K562 (cell line): ENCODE measurements at regions not wholly inside any gene's neighbourhood (a gene's known extent, or its start where the extent isn't known, plus 50 kb on each side); places are given as distances from the start of the nearest gene placed in this dataset.
A peak's percentile ranks its signal among the peaks of the same experiment; 100 is the strongest.

ENCODE experiments used
- ATAC-seq: fragments of 200-7000 bp; cut with Tn5 transposase; 3 replicates; pipeline ENCODE4 v1.9.1; 2020; ENCODE audit warnings: moderate library complexity
- BruUV-seq: library from RNA; stranded (reverse); fragments of 400-500 nt; replicated peaks from 2 replicates; lab custom pipeline; 2021; lab: Mats Ljungman, UMichigan
- CTCF ChIA-PET: fragments of 300-600 bp; formaldehyde crosslinking; extraction: SDS; loops from one replicate; lab custom pipeline; 2021; ENCODE audit warnings: low intra/inter-chr PET ratio; lab: Yijun Ruan, JAX
- POLR2A ChIA-PET: fragments of 300-600, 350-650 bp; sonication (Branson Sonifier 250); formaldehyde crosslinking; extraction: SDS; loops from one replicate; lab custom pipeline; 2021; ENCODE audit warnings: antibody characterized with exemption, inconsistent platforms; lab: Yijun Ruan, JAX
- DNase-seq, 4 experiments: peaks; one replicate each; pipeline versions ENCODE4 v3.0.0 to v3.0.0-alpha.2; 2011 to 2018; ENCODE audit warnings: low spot score in 3 of 4, mixed read lengths in 3 of 4; ENCODE audit errors: extremely low read depth in 1 of 4
- FAIRE-seq: peaks from 2 replicates; lab custom pipeline; 2011; peaks lifted over from hg19 to GRCh38; lab: Jason Lieb, UNC
- H2AFZ ChIP-seq: 2 replicates; pipeline ENCODE4 v1.6.0; 2011; ENCODE audit warnings: low read depth, low read length, control low read depth, inconsistent platforms
- H3K27ac ChIP-seq: fragments of 200-600 bp; 3 replicates; pipeline ENCODE4 v1.8.0; 2011; ENCODE audit warnings: low read depth, mild to moderate bottlenecking, control low read depth, inconsistent platforms, low read length, moderate library complexity, mixed read lengths; ENCODE audit errors: extremely low read depth
- H3K27me3 ChIP-seq, 2 experiments: fragments of 300-600 bp in 1 of 2; 2 replicates in 1 of 2; 3 replicates in 1 of 2; pipeline versions ENCODE4 v1.6.0 to v1.8.0; 2011; ENCODE audit warnings: inconsistent platforms in 2 of 2, low read length in 2 of 2, mild to moderate bottlenecking in 1 of 2, mixed read lengths in 1 of 2, moderate library complexity in 1 of 2; ENCODE audit not compliant: control insufficient read depth in 2 of 2, insufficient read depth in 2 of 2
- H3K36me3 ChIP-seq: fragments of 300-600 bp; 3 replicates; pipeline ENCODE4 v1.8.0; 2011; ENCODE audit warnings: mild to moderate bottlenecking, low read length, inconsistent platforms; ENCODE audit not compliant: control insufficient read depth, insufficient read depth
- H3K4me1 ChIP-seq, 2 experiments: fragments of 200-600 bp in 1 of 2; replicated peaks in 1 of 2; 2 replicates in 1 of 2; 3 replicates in 1 of 2; pipeline versions ENCODE4 v1.5.1 to v1.8.0; 2011; ENCODE audit warnings: inconsistent platforms in 2 of 2, low read length in 2 of 2, mild to moderate bottlenecking in 1 of 2, mixed read lengths in 1 of 2, moderate library complexity in 1 of 2; ENCODE audit not compliant: control insufficient read depth in 2 of 2, insufficient read depth in 2 of 2
- H3K4me2 ChIP-seq: 2 replicates; pipeline ENCODE4 v1.6.1; 2011; ENCODE audit warnings: low read length, control low read depth, inconsistent platforms, mixed read lengths; ENCODE audit not compliant: insufficient read depth
- H3K4me3 ChIP-seq: fragments of 200-600 bp; sonication (generic), shearing (Covaris generic); 2 replicates; pipeline ENCODE4 v1.5.1; 2016; ENCODE audit warnings: control low read depth, inconsistent platforms
- H3K79me2 ChIP-seq: fragments of 200-600 bp; 3 replicates; pipeline ENCODE4 v1.8.0; 2011; ENCODE audit warnings: low read length, inconsistent platforms; ENCODE audit not compliant: control insufficient read depth, insufficient read depth
- H3K9ac ChIP-seq, 2 experiments: 2 replicates each; pipeline versions ENCODE4 v1.6.0 to v1.6.1; 2011; ENCODE audit warnings: low read depth in 2 of 2, low read length in 2 of 2, control low read depth in 1 of 2, inconsistent platforms in 1 of 2, mild to moderate bottlenecking in 1 of 2, mixed read lengths in 1 of 2; ENCODE audit not compliant: insufficient read depth in 1 of 2
- H3K9me1 ChIP-seq: one replicate; pipeline ENCODE4 v1.6.0; 2011; ENCODE audit warnings: inconsistent platforms, mild to moderate bottlenecking, low read length, moderate library complexity; ENCODE audit not compliant: control insufficient read depth, insufficient read depth
- H3K9me3 ChIP-seq: replicated peaks from 2 replicates; pipeline ENCODE4 v1.5.1; 2011; ENCODE audit warnings: low read depth, low read length, inconsistent platforms; ENCODE audit not compliant: control insufficient read depth, insufficient read depth
- H4K20me1 ChIP-seq: replicated peaks from 2 replicates; pipeline ENCODE4 v1.6.1; 2011; ENCODE audit warnings: low read length, inconsistent platforms, mixed read lengths; ENCODE audit not compliant: control insufficient read depth, insufficient read depth
- CBFA2T3 ChIP-seq: fragments of 450-650 bp; IDR thresholded peaks from 2 replicates; pipeline ENCODE4 v1.6.1; 2017
- EGR1 ChIP-seq: fragments of 450-650 bp; conservative IDR thresholded peaks from 2 replicates; pipeline ENCODE4 v1.6.1; 2017; ENCODE audit warnings: mild to moderate bottlenecking
- FOSL1 ChIP-seq: fragments of 200-800 bp; sonication (Bioruptor generic); conservative IDR thresholded peaks from 2 replicates; pipeline ENCODE4 v1.6.1; 2016; ENCODE audit warnings: missing genetic modification characterization, missing compliant biosample characterization
- MEF2A ChIP-seq: IDR thresholded peaks from 2 replicates; pipeline ENCODE4 v1.6.1; 2011; ENCODE audit warnings: low read depth, mild to moderate bottlenecking, low read length, moderate library complexity; ENCODE audit not compliant: control insufficient read depth
- NFIC ChIP-seq: fragments of 450-650 bp; IDR thresholded peaks from 2 replicates; pipeline ENCODE4 v1.6.1; 2017; ENCODE audit warnings: mild to moderate bottlenecking, inconsistent platforms
- NR2C2 ChIP-seq, 2 experiments: fragments of 200-800 bp in 1 of 2; sonication (Bioruptor generic) in 1 of 2; sonication (generic) in 1 of 2; formaldehyde crosslinking in 1 of 2; IDR thresholded peaks; 2 replicates each; pipeline versions ENCODE4 v1.6.1 to v1.8.0; 2016 to 2022; ENCODE audit warnings: mild to moderate bottlenecking in 1 of 2, missing compliant biosample characterization in 1 of 2, missing genetic modification characterization in 1 of 2, missing genetic modification reagents in 1 of 2
- SAP30 ChIP-seq: fragments of 200-600 bp; sonication (generic); IDR thresholded peaks from 2 replicates; pipeline ENCODE4 v1.6.1; 2012; ENCODE audit warnings: borderline replicate concordance, low read depth, mild to moderate bottlenecking, moderate library complexity, low read length, control low read depth, inconsistent platforms; ENCODE audit not compliant: insufficient read depth, poor library complexity, severe bottlenecking
- SMAD2 ChIP-seq: fragments of 150-350 bp; IDR thresholded peaks from 2 replicates; pipeline ENCODE4 v1.6.1; 2014; ENCODE audit warnings: low read depth, mild to moderate bottlenecking, low read length
- WGBS: fragments of 100-300 bp; shearing (Covaris generic); methylation state at CpG from one replicate; pipeline ENCODE4 v1.1.6; 2016; ENCODE audit warnings: low coverage, mixed read lengths; ENCODE audit not compliant: insufficient coverage; ENCODE audit errors: missing lambda C conversion rate; 5-methylcytosine and 5-hydroxymethylcytosine counted together
- in situ Hi-C: fragments of 300-500 bp; cut with MboI; formaldehyde crosslinking; loops from 4 replicates; pipeline ENCODE4 v1.15.0; 2018; ENCODE audit warnings: inconsistent platforms, mixed read lengths
- intact Hi-C: fragments of 100-400 bp; cut with micrococcal nuclease; formaldehyde crosslinking; loops from 2 replicates; pipeline ENCODE4 v1.14.2; 2022
- TF ChIP-seq, protein P1 (sequence below): sonication (generic); IDR thresholded peaks from 2 replicates; pipeline ENCODE4 v1.6.1; 2016

DNA sequence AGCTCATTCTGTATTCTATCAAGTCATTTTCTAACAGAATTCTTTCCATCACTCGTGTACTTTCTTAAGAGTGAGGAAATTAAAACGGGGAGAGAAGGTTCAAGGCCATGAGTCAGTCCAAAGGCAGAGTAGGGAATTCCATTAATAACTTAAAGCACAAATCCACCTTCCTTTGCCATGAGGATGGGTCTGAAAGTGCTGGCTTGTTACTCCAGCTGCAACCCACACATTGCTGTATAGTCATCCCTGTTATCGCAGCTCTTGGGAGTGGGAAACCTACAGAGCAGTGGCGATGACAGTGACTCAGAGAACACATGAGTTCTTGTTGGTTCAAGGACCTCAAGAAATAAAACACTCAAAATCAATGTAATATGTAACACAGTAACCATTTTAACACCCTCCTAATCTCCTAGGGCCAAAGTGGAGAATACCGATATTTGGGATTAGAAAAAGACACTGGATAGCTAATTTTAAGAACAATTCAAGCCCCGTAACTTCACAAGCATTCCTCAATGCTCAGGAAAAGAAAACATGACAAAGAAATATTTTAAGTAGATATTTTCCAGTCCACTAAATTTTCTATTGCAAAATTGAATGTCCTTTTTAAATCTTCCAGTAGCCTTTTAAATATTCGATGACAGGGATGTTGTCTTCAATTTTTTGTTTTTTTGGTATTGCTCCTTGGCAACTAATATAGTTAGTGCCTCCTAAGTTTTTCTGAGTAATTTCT is 179.9 kb upstream of the THBS1 start:
- POLR2A ChIA-PET = no interaction called here
- Histone ChIP-seq H2AFZ (no peak overlapping the region), H3K4me1 (peaks cover 0 to 32% of the 10 kb centered on the region in 2 experiments; a peak in 2 of 5 replicates), H3K36me3 (no peaks in the 10 kb centered on the region), H3K9me1 (no peaks in the 10 kb centered on the region), H3K4me3 (no peak overlapping the region), H3K27ac (no peak overlapping the region), H3K27me3 (no peaks in the 10 kb centered on the region; a peak in 1 of 5 replicates), H3K9ac (no peak overlapping the region), H3K79me2 (no peaks in the 10 kb centered on the region), H3K4me2 (no peak overlapping the region), H4K20me1 (no peaks in the 10 kb centered on the region; the same call in 1 of the 2 replicates), H3K9me3 (no peaks in the 10 kb centered on the region)
- ATAC-seq = no peak
- in situ Hi-C loops (no loop called here), intact Hi-C loops (no loop called here)
- no TSS peak for BruUV-seq
- DNase-seq = peak in 1 of 4 experiments; percentile 24
- FAIRE-seq = peak; percentile 29
- CTCF ChIA-PET = no interaction called here
- WGBS = 14% methylated on average over 7 of the region's 7 CpGs
- TF ChIP-seq EGR1 (0 out of 2 replicates have a peak, but pooled peaks have one; percentile 7), NR2C2 (CRISPR knock-in tag; IDR thresholded peaks at IDR 0.05) (no peak), NR2C2 (tag; IDR thresholded peaks at IDR 0.05) (no peak), FOSL1 (tag) (peak; percentile 56; the same call in 1 of the 2 replicates)

DNA sequence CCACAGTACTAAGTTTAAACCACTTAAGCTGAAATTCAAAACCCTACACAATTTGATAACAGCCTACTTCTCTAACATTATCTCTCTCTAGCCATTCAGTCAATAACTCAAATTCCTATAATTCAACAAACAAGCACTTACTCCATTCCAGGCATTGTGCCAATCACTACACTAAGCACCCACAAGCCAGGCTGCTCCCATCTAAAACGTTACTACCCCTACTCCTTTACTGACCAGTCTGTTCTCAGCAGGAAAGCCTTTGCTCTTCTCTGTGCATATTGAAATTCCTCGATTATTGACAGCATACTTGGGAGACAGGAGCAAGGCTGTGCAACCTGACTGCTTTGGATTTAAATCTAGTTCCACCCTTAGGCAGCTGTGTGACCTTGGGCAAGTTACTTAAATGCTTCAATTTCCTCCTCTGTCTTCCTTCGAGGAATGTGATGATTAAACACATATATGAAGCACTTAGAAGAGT is 177.2 kb upstream of the THBS1 start:
- peak; percentile 42 for FAIRE-seq
- TF ChIP-seq, protein P1, sequence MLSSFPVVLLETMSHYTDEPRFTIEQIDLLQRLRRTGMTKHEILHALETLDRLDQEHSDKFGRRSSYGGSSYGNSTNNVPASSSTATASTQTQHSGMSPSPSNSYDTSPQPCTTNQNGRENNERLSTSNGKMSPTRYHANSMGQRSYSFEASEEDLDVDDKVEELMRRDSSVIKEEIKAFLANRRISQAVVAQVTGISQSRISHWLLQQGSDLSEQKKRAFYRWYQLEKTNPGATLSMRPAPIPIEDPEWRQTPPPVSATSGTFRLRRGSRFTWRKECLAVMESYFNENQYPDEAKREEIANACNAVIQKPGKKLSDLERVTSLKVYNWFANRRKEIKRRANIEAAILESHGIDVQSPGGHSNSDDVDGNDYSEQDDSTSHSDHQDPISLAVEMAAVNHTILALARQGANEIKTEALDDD = peak; percentile 88
- 0 out of 2 replicates have a peak, but pooled peaks have one; percentile 22 for TF ChIP-seq CBFA2T3
- TF ChIP-seq MEF2A = no peak
- TF ChIP-seq NFIC = peak; percentile 49
- no peak for TF ChIP-seq SMAD2
- no peak for TF ChIP-seq SAP30
- Histone ChIP-seq H2AFZ (no peak overlapping the region), H3K79me2 (no peaks in the 10 kb centered on the region), H3K4me3 (no peak overlapping the region), H3K9me3 (no peaks in the 10 kb centered on the region), H3K27ac (no peak overlapping the region), H3K4me2 (peak overlapping the region; percentile 18; the same call in 1 of the 2 replicates), H4K20me1 (no peaks in the 10 kb centered on the region; the same call in 1 of the 2 replicates), H3K9me1 (no peaks in the 10 kb centered on the region), H3K27me3 (no peaks in the 10 kb centered on the region; a peak in 1 of 5 replicates), H3K36me3 (no peaks in the 10 kb centered on the region), H3K9ac (no peak overlapping the region), H3K4me1 (peaks cover 0 to 21% of the 10 kb centered on the region in 2 experiments; a peak in 2 of 5 replicates)
- no TSS peak for BruUV-seq
- in situ Hi-C loops (no loop called here), intact Hi-C loops (no loop called here)
- CTCF ChIA-PET = no interaction called here
- DNase-seq = no peak
- POLR2A ChIA-PET = no interaction called here
- no peak for ATAC-seq
- 2% methylated on average over 3 of the region's 3 CpGs for WGBS
